Stomach (tissue), 8 donors: ENCODE measurements at regions not wholly inside any gene's neighbourhood (a gene's known extent, or its start where the extent isn't known, plus 50 kb on each side); places are given as distances from the start of the nearest gene placed in this dataset.

Source experiments
- DNase-seq, 2 donors: peaks; one replicate each; pipeline versions ENCODE4 v3.0.0 to v3.0.0-alpha.2; 2013 to 2019
- H3K27ac ChIP-seq, 5 donors: fragments of 200-600 bp in 4 of 5; sonication (generic) in 4 of 5; one replicate each; pipeline ENCODE4 v1.5.1; 2013 to 2019; ENCODE audit warnings: mild to moderate bottlenecking in 1 of 5, moderate library complexity in 1 of 5
- H3K27me3 ChIP-seq, 3 donors: fragments of 200-600 bp; sonication (generic); one replicate each; pipeline ENCODE4 v1.5.1; 2017 to 2019; ENCODE audit warnings: mixed run types in 1 of 3
- H3K36me3 ChIP-seq, 4 donors: fragments of 200-600 bp; sonication (generic); 1 replicate in 3 of 4; 2 replicates in 1 of 4; pipeline ENCODE4 v1.5.1; 2016 to 2019
- H3K4me1 ChIP-seq, 4 donors: fragments of 200-600 bp; sonication (generic); one replicate each; pipeline ENCODE4 v1.5.1; 2016 to 2019
- H3K4me3 ChIP-seq, 4 donors: fragments of 200-600 bp; sonication (generic) in 3 of 4; one replicate each; pipeline ENCODE4 v1.5.1; 2016 to 2019; ENCODE audit warnings: mild to moderate bottlenecking in 1 of 4
- H3K9me3 ChIP-seq, 4 donors: fragments of 200-600 bp; sonication (generic); one replicate each; pipeline ENCODE4 v1.5.1; 2016 to 2019
- EP300 ChIP-seq: sonication (generic); formaldehyde crosslinking; IDR thresholded peaks from one replicate; pipeline ENCODE4 v1.6.1; 2017; ENCODE audit warnings: antibody characterized with exemption
- POLR2A ChIP-seq, 4 donors: fragments of 450-650 bp; IDR thresholded peaks; one replicate each; pipeline ENCODE4 v1.6.1; 2016; ENCODE audit warnings: antibody characterized with exemption in 4 of 4, control low read depth in 2 of 4, mild to moderate bottlenecking in 1 of 4, moderate library complexity in 1 of 4
- POLR2AphosphoS5 ChIP-seq, 3 donors: sonication (generic); formaldehyde crosslinking; IDR thresholded peaks; one replicate each; pipeline ENCODE4 v1.6.1; 2016; ENCODE audit warnings: antibody characterized with exemption in 3 of 3
- WGBS, 5 donors: extraction: QIAGEN DNeasy Blood & Tissue Kit in 3 of 5; methylation state at CpG; one replicate each; pipeline versions ENCODE4 v1.1.5 to v1.1.7; 2013 to 2018; 5-methylcytosine and 5-hydroxymethylcytosine counted together
- intact Hi-C: fragments of 100-400 bp; cut with DNase I; formaldehyde crosslinking; loops from one replicate; pipeline ENCODE4 v1.15.1; 2023; ENCODE audit warnings: low total_unique reads
- TF ChIP-seq, protein P1 (sequence below), 7 experiments: fragments of 450-650 bp in 4 of 7; fragments of 200-600 bp in 3 of 7; sonication (generic) in 3 of 7; IDR thresholded peaks; one replicate each; pipeline ENCODE4 v1.5.1; 2016 to 2019; ENCODE audit warnings: antibody characterized with exemption in 7 of 7, control low read depth in 2 of 7, mild to moderate bottlenecking in 1 of 7
- donor health status: healthy with polysubstance abuse.
- donor health status: Bipolar disorder and iron deficiency.
- donor health status: healthy.

DNA sequence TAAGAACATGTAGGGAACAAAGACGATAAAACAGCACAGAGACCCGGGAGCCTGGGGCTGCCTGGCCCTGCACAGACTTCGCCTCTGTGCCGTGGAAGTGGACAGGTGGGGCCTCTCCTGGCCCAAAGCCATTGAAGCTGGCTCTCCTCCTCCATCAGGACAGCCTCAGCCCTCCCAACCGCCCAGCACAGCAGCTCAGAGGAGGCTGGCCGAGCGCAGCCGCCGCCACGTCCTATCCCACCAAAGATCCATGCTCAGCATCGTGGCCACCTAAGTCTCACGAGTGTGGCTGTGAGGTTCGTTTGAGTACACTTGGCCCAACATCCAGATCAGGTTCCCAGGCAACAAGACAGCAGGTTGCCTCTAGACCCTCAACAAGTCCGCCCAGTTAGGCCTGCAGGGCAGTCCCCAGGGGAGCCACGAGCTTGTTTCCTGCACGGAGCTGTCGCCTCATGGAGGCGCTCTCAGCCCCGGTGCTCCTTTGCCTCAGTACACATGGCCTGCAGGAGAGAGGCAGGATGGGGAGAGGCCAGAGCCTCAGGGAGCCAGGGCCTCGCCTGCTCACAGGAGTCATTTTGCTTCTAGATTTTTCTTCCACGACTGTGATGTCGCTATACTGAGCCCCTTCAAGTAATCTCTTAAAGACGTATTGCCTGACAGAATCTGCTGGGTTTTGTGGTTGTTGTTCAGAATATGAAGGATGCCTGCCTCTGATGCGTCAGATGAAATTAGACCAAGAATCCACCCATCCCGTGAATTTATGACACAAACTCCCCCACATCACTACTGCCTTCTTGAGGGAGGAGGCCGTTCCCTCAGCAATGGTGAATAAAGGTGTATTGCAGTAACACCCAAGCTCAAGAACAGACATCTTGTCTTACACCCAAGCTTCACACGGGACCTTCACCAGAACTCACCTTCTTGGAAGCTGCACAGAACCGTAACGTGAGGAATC lies 102.7 kb downstream of the RNASET2 start:
- Histone ChIP-seq H3K36me3 (peaks cover 0 to 17% (median 0%) of the 10 kb centered on the region in 4 donors), H3K4me3 (no peak overlapping the region), H3K27me3 (no peaks in the 10 kb centered on the region), H3K27ac (no peak overlapping the region), H3K4me1 (no peaks in the 10 kb centered on the region), H3K9me3 (no peaks in the 10 kb centered on the region)
- intact Hi-C loops: no loop called here
- WGBS, 5 donors: 87 to 93% (median 89%) methylated on average over 23 to 29 of the region's 29 CpGs
- no peak for TF ChIP-seq POLR2A (IDR thresholded peaks at IDR 0.05)
- TF ChIP-seq EP300: no peak
- TF ChIP-seq POLR2AphosphoS5 (IDR thresholded peaks at IDR 0.05): no peak
- TF ChIP-seq, protein P1, sequence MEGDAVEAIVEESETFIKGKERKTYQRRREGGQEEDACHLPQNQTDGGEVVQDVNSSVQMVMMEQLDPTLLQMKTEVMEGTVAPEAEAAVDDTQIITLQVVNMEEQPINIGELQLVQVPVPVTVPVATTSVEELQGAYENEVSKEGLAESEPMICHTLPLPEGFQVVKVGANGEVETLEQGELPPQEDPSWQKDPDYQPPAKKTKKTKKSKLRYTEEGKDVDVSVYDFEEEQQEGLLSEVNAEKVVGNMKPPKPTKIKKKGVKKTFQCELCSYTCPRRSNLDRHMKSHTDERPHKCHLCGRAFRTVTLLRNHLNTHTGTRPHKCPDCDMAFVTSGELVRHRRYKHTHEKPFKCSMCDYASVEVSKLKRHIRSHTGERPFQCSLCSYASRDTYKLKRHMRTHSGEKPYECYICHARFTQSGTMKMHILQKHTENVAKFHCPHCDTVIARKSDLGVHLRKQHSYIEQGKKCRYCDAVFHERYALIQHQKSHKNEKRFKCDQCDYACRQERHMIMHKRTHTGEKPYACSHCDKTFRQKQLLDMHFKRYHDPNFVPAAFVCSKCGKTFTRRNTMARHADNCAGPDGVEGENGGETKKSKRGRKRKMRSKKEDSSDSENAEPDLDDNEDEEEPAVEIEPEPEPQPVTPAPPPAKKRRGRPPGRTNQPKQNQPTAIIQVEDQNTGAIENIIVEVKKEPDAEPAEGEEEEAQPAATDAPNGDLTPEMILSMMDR (IDR thresholded peaks at IDR 0.05): no peak
- DNase-seq: no peak

DNA sequence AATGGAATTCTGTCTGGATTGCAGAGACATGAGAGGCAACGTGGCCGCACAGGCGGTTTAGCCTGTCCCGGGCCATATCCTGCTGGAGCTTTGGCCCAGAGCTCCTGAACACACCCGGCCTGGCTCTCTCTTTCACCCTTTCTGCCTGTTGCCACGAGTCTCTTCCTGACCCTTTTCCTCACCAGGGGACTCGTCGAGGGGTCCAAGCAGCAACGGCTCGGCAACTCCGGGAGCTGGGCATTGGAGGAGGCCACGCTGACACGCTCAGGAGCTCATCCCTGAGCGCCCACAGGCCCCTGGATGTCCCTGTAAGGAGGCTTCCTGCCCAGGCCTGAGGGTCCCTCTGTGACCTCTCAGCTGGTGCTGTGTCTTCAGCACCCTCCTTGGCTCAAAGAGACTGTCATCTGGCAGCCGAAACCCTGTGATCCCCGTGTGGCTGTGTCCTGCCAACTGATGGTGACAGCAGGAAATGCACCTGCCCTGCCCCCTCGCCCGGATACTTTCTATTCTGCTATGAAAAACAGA lies 103.8 kb downstream of the RNASET2 start:
- no peak overlapping the region for H3K4me3 ChIP-seq
- intact Hi-C loops: no loop called here
- H3K4me1 ChIP-seq: no peaks in the 10 kb centered on the region
- no peak for DNase-seq
- TF ChIP-seq, protein P1 (IDR thresholded peaks at IDR 0.05): no peak
- TF ChIP-seq POLR2AphosphoS5 (IDR thresholded peaks at IDR 0.05) (no peak), POLR2A (IDR thresholded peaks at IDR 0.05) (no peak), EP300 (no peak)
- no peaks in the 10 kb centered on the region for H3K27me3 ChIP-seq
- H3K27ac ChIP-seq: no peak overlapping the region
- H3K9me3 ChIP-seq: peaks cover 0 to 6% (median 0%) of the 10 kb centered on the region in 4 donors
- peaks cover 0 to 14% (median 0%) of the 10 kb centered on the region in 4 donors for H3K36me3 ChIP-seq
- WGBS, 5 donors: 55 to 84% (median 71%) methylated on average over 11 to 18 of the region's 18 CpGs

DNA sequence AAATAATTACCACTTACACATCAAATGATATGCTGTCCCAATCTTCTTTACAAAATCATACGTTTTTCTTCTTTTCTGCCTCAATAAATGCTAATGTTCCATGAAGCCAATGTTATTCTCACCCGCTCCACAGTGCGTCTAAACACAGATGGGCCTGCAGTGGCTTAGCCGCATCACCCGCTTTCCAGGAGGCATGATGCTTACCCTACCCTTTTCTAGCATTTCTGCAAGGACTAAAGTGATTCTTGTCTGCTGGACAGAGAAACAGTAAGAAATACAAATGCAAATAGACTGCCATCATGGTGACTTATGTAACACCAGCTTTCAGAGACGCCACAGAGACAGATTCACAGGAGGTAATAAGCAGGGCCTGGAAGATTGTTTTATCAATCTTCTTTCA lies 104.4 kb downstream of the RNASET2 start:
- TF ChIP-seq, protein P1 (IDR thresholded peaks at IDR 0.05): no peak
- no peak for TF ChIP-seq POLR2A (IDR thresholded peaks at IDR 0.05)
- no peak for TF ChIP-seq EP300
- no peak for TF ChIP-seq POLR2AphosphoS5 (IDR thresholded peaks at IDR 0.05)
- intact Hi-C loops: no loop called here
- peaks cover 0 to 7% (median 2%) of the 10 kb centered on the region in 4 donors for H3K9me3 ChIP-seq
- H3K27me3 ChIP-seq: no peaks in the 10 kb centered on the region
- DNase-seq: no peak
- no peaks in the 10 kb centered on the region for H3K4me1 ChIP-seq
- H3K27ac ChIP-seq: no peak overlapping the region
- peaks cover 0 to 8% (median 0%) of the 10 kb centered on the region in 4 donors for H3K36me3 ChIP-seq
- 90 to 93% (median 91%) methylated on average over 6 of the region's 6 CpGs for WGBS, 5 donors
- no peak overlapping the region for H3K4me3 ChIP-seq

DNA sequence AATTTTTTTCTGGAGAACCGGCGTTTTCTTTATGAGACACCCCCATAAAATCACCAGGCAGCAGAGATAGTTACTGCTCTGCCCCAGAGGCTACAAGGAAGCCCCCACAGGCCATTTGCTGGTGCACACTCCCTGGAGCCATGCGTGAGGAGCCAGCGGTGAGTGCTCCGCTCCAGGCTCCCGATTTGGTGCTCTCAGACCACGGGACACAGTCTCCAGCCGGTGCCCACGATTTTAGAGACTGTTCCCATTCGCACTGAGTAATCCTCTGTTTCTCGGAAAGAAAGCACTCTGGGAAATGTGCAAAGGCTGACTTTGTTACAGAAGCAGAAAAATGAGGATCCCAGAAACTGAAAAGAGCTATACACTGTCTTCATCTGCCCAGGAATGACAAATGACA lies 104.9 kb downstream of the RNASET2 start:
- intact Hi-C loops: no loop called here
- H3K9me3 ChIP-seq: peaks cover 0 to 12% (median 4%) of the 10 kb centered on the region in 4 donors
- H3K36me3 ChIP-seq: peaks cover 0 to 4% (median 0%) of the 10 kb centered on the region in 4 donors
- DNase-seq: no peak
- H3K27ac ChIP-seq: no peak overlapping the region
- no peak for TF ChIP-seq POLR2A (IDR thresholded peaks at IDR 0.05)
- no peak for TF ChIP-seq EP300
- TF ChIP-seq, protein P1 (IDR thresholded peaks at IDR 0.05): no peak
- TF ChIP-seq POLR2AphosphoS5 (IDR thresholded peaks at IDR 0.05): no peak
- H3K4me1 ChIP-seq: no peaks in the 10 kb centered on the region
- no peaks in the 10 kb centered on the region for H3K27me3 ChIP-seq
- WGBS, 5 donors: 89 to 95% (median 93%) methylated on average over 11 of the region's 11 CpGs
- H3K4me3 ChIP-seq: no peak overlapping the region
